CD14-positive monocyte (primary cell): ENCODE measurements at regions not wholly inside any gene's neighbourhood (a gene's known extent, or its start where the extent isn't known, plus 50 kb on each side); places are given as distances from the start of the nearest gene placed in this dataset.

ENCODE experiments used
- DNase-seq, 3 donors: peaks; one replicate each; pipeline ENCODE4 v3.0.0-alpha.2; 2011 to 2022
- H2AFZ ChIP-seq: 2 replicates; pipeline ENCODE4 v1.6.0; 2012; ENCODE audit warnings: mild to moderate bottlenecking, low read depth, low read length, inconsistent platforms; ENCODE audit not compliant: insufficient read depth, poor library complexity, severe bottlenecking
- H3K27ac ChIP-seq, 2 donors: 1 replicate in 1 of 2; 2 replicates in 1 of 2; pipeline ENCODE4 v1.5.1; 2012 to 2013; ENCODE audit warnings: low read length in 2 of 2, control low read depth in 1 of 2, inconsistent platforms in 1 of 2, low read depth in 1 of 2, mild to moderate bottlenecking in 1 of 2
- H3K27me3 ChIP-seq, 2 donors: one replicate each; pipeline versions ENCODE4 v1.6.0 to v1.6.1; 2011 to 2013; ENCODE audit warnings: low read length in 2 of 2; ENCODE audit not compliant: control insufficient read depth in 2 of 2, insufficient read depth in 2 of 2
- H3K36me3 ChIP-seq, 2 donors: replicated peaks in 1 of 2; 1 replicate in 1 of 2; 2 replicates in 1 of 2; pipeline versions ENCODE4 v1.5.1 to v1.6.1; 2012 to 2013; ENCODE audit warnings: low read length in 2 of 2, control low read depth in 1 of 2, inconsistent platforms in 1 of 2, mild to moderate bottlenecking in 1 of 2; ENCODE audit not compliant: insufficient read depth in 2 of 2, control insufficient read depth in 1 of 2
- H3K4me1 ChIP-seq, 2 donors: 1 replicate in 1 of 2; 2 replicates in 1 of 2; pipeline versions ENCODE4 v1.5.1 to v1.6.1; 2012 to 2013; ENCODE audit warnings: low read length in 2 of 2, control low read depth in 1 of 2, inconsistent platforms in 1 of 2, mild to moderate bottlenecking in 1 of 2, moderate library complexity in 1 of 2; ENCODE audit not compliant: insufficient read depth in 2 of 2, control insufficient read depth in 1 of 2
- H3K4me2 ChIP-seq: replicated peaks from 2 replicates; pipeline ENCODE3; 2012; ENCODE audit warnings: low read length, moderate library complexity, mild to moderate bottlenecking; ENCODE audit not compliant: poor library complexity, severe bottlenecking; ENCODE audit errors: extremely low read depth
- H3K4me3 ChIP-seq, 3 experiments: fragments of 200-600 bp in 1 of 3; sonication (generic) in 1 of 3; replicated peaks in 1 of 3; 1 replicate in 2 of 3; 2 replicates in 1 of 3; pipeline ENCODE4 v1.5.1; 2011 to 2013; ENCODE audit warnings: low read length in 3 of 3, mild to moderate bottlenecking in 3 of 3, control low read depth in 2 of 3, low read depth in 2 of 3, inconsistent platforms in 1 of 3, moderate library complexity in 1 of 3
- H3K79me2 ChIP-seq: 2 replicates; pipeline ENCODE4 v1.6.0; 2012; ENCODE audit warnings: mild to moderate bottlenecking, control low read depth, inconsistent platforms, low read length, moderate library complexity; ENCODE audit not compliant: insufficient read depth
- H3K9ac ChIP-seq: 2 replicates; pipeline ENCODE4 v1.6.0; 2017; ENCODE audit warnings: low read length, mild to moderate bottlenecking; ENCODE audit not compliant: insufficient read depth, poor library complexity, severe bottlenecking
- H3K9me3 ChIP-seq, 2 donors: replicated peaks in 1 of 2; 1 replicate in 1 of 2; 2 replicates in 1 of 2; pipeline versions ENCODE4 v1.5.1 to v1.6.1; 2012 to 2013; ENCODE audit warnings: low read length in 2 of 2, control low read depth in 1 of 2; ENCODE audit not compliant: control insufficient read depth in 1 of 2, insufficient read depth in 1 of 2
- H4K20me1 ChIP-seq: 2 replicates; pipeline ENCODE4 v1.6.0; 2012; ENCODE audit warnings: mild to moderate bottlenecking, low read length, control low read depth, moderate library complexity; ENCODE audit not compliant: insufficient read depth
- H3K27ac Mint-ChIP-seq, 7 donors: one replicate each; pipeline ENCODE4 v1.8.0; 2020; ENCODE audit warnings: mild to moderate bottlenecking in 7 of 7, mixed read lengths in 7 of 7, moderate library complexity in 6 of 7, inconsistent platforms in 2 of 7
- H3K27me3 Mint-ChIP-seq, 3 donors: one replicate each; pipeline ENCODE4 v1.8.0; 2021 to 2022; ENCODE audit warnings: low read depth in 3 of 3, mild to moderate bottlenecking in 3 of 3, mixed read lengths in 3 of 3, moderate library complexity in 3 of 3, inconsistent platforms in 1 of 3
- H3K36me3 Mint-ChIP-seq, 2 donors: one replicate each; pipeline ENCODE4 v1.8.0; 2020; ENCODE audit warnings: mixed read lengths in 2 of 2, inconsistent platforms in 1 of 2, mild to moderate bottlenecking in 1 of 2
- H3K4me1 Mint-ChIP-seq: one replicate; pipeline ENCODE4 v1.8.0; 2020; ENCODE audit warnings: mild to moderate bottlenecking, mixed read lengths
- H3K4me3 Mint-ChIP-seq, 2 donors: one replicate each; pipeline ENCODE4 v1.8.0; 2020; ENCODE audit warnings: mild to moderate bottlenecking in 2 of 2, mixed read lengths in 2 of 2, moderate library complexity in 1 of 2
- H3K9me3 Mint-ChIP-seq, 7 donors: one replicate each; pipeline ENCODE4 v1.8.0; 2020 to 2022; ENCODE audit warnings: mixed read lengths in 7 of 7, mild to moderate bottlenecking in 6 of 7, moderate library complexity in 6 of 7, inconsistent platforms in 2 of 7
- WGBS: methylation state at CpG from one replicate; pipeline ENCODE4 v1.1.5; 2013; ENCODE audit warnings: missing lambda C conversion rate; ENCODE audit not compliant: insufficient coverage; 5-methylcytosine and 5-hydroxymethylcytosine counted together
- intact Hi-C, 2 donors: fragments of 100-400 bp; cut with micrococcal nuclease; formaldehyde crosslinking; loops; one replicate each; pipeline versions ENCODE4 v1.15.0 to v1.15.1; 2023
- TF ChIP-seq, protein P1 (sequence below): fragments of 200-600 bp; IDR thresholded peaks from one replicate; pipeline ENCODE4 v1.8.0; 2022; ENCODE audit warnings: antibody characterized with exemption, mild to moderate bottlenecking

DNA sequence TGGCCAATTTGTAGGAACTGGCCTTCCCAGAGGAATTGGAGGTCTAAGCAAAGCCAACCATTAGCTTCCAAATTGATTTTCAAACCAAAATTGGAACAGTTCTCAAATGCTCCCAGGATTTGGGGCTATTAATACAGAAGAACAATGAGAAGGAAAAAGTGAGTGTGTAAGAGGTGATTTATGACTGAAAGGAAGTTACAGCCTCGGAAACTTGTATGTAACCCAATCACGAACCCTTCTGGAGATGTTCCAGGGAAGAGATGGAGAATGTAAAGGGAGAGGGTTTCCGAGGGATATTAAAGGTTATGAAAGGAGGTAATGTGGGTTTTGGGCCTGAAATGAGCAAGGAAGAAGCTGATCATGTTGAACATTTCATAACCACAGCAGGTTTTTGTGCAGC lies 93.2 kb upstream of the CXCL14 start:
- Mint-ChIP-seq H3K27me3 (peaks cover 0 to 1% (median 0%) of the 10 kb centered on the region in 3 donors), H3K9me3 (peaks cover 0 to 4% (median 0%) of the 10 kb centered on the region in 7 donors), H3K4me1 (peaks cover 13% of the 10 kb centered on the region), H3K4me3 (no peak overlapping the region), H3K36me3 (no peaks in the 10 kb centered on the region), H3K27ac (no peak overlapping the region)
- DNase-seq: no peak
- intact Hi-C loops: no loop called here
- no peaks in the 10 kb centered on the region for H4K20me1 ChIP-seq
- TF ChIP-seq, protein P1, sequence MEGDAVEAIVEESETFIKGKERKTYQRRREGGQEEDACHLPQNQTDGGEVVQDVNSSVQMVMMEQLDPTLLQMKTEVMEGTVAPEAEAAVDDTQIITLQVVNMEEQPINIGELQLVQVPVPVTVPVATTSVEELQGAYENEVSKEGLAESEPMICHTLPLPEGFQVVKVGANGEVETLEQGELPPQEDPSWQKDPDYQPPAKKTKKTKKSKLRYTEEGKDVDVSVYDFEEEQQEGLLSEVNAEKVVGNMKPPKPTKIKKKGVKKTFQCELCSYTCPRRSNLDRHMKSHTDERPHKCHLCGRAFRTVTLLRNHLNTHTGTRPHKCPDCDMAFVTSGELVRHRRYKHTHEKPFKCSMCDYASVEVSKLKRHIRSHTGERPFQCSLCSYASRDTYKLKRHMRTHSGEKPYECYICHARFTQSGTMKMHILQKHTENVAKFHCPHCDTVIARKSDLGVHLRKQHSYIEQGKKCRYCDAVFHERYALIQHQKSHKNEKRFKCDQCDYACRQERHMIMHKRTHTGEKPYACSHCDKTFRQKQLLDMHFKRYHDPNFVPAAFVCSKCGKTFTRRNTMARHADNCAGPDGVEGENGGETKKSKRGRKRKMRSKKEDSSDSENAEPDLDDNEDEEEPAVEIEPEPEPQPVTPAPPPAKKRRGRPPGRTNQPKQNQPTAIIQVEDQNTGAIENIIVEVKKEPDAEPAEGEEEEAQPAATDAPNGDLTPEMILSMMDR: no peak
- no peaks in the 10 kb centered on the region for H3K27me3 ChIP-seq
- H3K27ac ChIP-seq: no peak overlapping the region
- H3K4me3 ChIP-seq: no peak overlapping the region
- no peaks in the 10 kb centered on the region for H3K36me3 ChIP-seq
- no peaks in the 10 kb centered on the region for H3K9me3 ChIP-seq
- H2AFZ ChIP-seq: peak overlapping the region; percentile 15
- peaks cover 7 to 9% of the 10 kb centered on the region in 2 donors for H3K4me1 ChIP-seq
- no peak overlapping the region for H3K4me2 ChIP-seq
- no peak overlapping the region for H3K9ac ChIP-seq
- no peaks in the 10 kb centered on the region for H3K79me2 ChIP-seq
- WGBS: 13% methylated on average over 3 of the region's 3 CpGs

GRCh38 chr5:135671052-135671705 lies 92.4 kb upstream of the CXCL14 start:
- Histone ChIP-seq H3K79me2 (no peaks in the 10 kb centered on the region), H3K27me3 (no peaks in the 10 kb centered on the region), H3K4me2 (peak overlapping the region; percentile 31), H2AFZ (no peak overlapping the region), H3K36me3 (no peaks in the 10 kb centered on the region), H3K4me3 (no peak overlapping the region), H3K9ac (no peak overlapping the region), H4K20me1 (no peaks in the 10 kb centered on the region), H3K27ac (no peak overlapping the region), H3K4me1 (peaks cover 7 to 9% of the 10 kb centered on the region in 2 donors), H3K9me3 (no peaks in the 10 kb centered on the region)
- peak overlapping the region in 1 of 2 donors; percentile 66 for H3K4me3 Mint-ChIP-seq
- H3K27me3 Mint-ChIP-seq: peaks cover 0 to 1% (median 1%) of the 10 kb centered on the region in 3 donors
- TF ChIP-seq, protein P1: no peak
- no peak for DNase-seq
- H3K4me1 Mint-ChIP-seq: peaks cover 16% of the 10 kb centered on the region
- no peaks in the 10 kb centered on the region for H3K36me3 Mint-ChIP-seq
- peaks cover 0 to 4% (median 0%) of the 10 kb centered on the region in 7 donors for H3K9me3 Mint-ChIP-seq
- H3K27ac Mint-ChIP-seq: peak overlapping the region in 1 of 7 donors; percentile 65
- 10% methylated on average over 2 of the region's 5 CpGs for WGBS
- intact Hi-C loops: no loop called here
